ENCODE measurements at regions not wholly inside any gene's neighbourhood (a gene's known extent, or its start where the extent isn't known, plus 50 kb on each side); places are given as distances from the start of the nearest gene placed in this dataset.

- no peak for TF ChIP-seq EZH2 (IDR thresholded peaks at IDR 0.05; ENCODE audit: low read depth)
- TF ChIP-seq, protein P1, sequence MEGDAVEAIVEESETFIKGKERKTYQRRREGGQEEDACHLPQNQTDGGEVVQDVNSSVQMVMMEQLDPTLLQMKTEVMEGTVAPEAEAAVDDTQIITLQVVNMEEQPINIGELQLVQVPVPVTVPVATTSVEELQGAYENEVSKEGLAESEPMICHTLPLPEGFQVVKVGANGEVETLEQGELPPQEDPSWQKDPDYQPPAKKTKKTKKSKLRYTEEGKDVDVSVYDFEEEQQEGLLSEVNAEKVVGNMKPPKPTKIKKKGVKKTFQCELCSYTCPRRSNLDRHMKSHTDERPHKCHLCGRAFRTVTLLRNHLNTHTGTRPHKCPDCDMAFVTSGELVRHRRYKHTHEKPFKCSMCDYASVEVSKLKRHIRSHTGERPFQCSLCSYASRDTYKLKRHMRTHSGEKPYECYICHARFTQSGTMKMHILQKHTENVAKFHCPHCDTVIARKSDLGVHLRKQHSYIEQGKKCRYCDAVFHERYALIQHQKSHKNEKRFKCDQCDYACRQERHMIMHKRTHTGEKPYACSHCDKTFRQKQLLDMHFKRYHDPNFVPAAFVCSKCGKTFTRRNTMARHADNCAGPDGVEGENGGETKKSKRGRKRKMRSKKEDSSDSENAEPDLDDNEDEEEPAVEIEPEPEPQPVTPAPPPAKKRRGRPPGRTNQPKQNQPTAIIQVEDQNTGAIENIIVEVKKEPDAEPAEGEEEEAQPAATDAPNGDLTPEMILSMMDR (conservative IDR thresholded peaks at IDR 0.05) = no peak
Measured at GRCh38 chr2:458425-458815, 170.5 kb upstream of the ALKAL2 start.
